ENCODE measurements at regions not wholly inside any gene's neighbourhood (a gene's known extent, or its start where the extent isn't known, plus 50 kb on each side); places are given as distances from the start of the nearest gene placed in this dataset.
"Not testable (repeated sequence)": the region's sequence is repeated elsewhere in the genome, so short reads cannot be mapped to it uniquely, and the experiment has no call there.

DNA sequence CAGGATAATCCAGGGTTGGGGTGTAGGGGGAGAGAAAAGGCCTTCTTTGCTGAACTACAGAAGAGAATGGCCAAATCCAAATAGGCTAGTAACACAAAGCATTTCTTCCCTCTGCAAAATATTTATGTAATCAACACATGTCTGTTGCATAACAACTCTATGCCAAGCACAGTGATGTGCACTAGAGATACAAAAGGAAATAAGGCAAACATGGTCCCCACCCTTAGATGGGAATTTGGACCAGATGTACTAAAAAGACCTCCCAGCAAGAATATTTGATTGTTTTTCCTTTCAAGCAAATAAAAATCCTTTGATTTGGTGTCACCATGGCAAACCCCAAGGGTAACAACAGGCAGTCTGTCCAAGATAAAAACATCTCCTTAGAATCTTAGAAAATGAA, 177.6 kb upstream of the FGF13 start:
- intact Hi-C loops (cut with DNase I) = no loop called here
- no peak for DNase-seq

DNA sequence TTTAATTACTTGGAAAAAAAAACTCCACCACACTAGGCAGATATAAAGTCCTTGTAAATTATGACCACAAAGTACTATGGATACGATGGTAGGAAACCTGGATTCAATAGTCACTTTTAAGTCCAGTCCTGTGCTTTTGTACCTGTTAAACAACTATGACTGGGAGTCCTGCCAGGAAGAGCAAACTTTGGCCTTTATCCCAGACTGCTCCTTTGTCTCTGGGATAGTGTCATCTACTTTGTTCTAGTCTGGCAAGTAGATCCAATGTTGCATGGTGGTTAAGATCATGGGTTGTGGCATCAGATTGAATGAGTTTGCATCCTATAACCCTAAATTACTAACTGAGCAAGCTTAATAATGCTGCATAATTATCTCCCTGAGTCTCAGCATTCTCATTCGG, 175.3 kb upstream of the FGF13 start:
- no peak for DNase-seq
- intact Hi-C loops (cut with DNase I) = no loop called here

DNA sequence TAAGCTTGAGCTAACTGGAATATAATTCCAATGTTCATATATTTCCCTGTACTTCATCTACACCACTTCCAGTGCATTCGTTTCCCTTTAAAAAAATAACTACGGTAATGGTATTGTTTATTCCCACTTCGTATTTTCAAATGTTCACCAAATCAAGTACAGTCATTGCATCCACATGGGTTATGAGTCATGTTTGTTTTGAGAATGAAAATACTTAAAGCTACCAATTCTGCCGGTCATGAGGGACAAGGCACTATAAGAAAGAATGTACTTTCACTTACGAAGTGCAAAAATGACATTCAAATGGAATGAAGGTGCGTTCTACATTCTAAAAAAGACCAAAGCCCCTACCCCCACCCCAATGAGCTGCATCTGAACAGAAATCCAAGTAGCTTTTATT, 174.4 kb upstream of the FGF13 start:
- intact Hi-C loops (cut with DNase I) = no loop called here
- no peak for DNase-seq

DNA sequence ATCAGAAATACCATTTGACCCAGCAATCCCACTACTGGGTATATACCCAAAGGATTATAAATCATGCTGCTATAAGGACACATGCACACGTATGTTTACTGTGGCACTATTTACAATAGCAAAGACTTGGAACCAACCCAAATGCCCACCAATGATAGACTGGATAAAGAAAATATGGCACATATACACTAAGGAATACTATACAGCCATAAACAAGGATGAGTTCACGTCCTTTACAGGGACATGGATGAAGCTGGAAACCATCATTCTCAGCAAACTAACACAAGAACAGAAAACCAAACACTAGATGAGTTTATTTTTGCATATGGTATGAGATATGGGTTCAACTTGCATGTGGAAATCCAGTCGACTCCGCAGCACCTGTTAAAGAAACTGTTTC, 168.8 kb upstream of the FGF13 start:
- intact Hi-C loops (cut with DNase I); DNase-seq: not testable (repeated sequence)

DNA sequence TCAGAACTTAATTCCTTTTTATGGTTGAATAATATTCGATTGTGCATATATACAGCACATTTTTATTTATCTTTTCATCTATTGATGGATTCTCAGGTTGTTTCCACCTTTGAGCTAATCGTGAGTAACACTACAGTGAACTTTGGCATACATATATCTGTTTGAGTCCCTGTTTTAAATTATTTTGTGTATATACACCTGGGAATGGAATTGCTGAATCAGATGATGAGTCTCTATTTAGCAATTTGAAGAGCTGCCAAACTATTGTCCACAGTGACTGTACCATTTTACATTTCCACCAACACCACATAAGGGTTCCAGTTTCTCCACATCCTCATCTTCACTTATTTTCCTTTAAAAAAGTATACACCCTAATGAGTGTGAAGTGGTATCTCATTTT, 166.2 kb upstream of the FGF13 start:
- DNase-seq = no peak
- intact Hi-C loops (cut with DNase I) = no loop called here

DNA sequence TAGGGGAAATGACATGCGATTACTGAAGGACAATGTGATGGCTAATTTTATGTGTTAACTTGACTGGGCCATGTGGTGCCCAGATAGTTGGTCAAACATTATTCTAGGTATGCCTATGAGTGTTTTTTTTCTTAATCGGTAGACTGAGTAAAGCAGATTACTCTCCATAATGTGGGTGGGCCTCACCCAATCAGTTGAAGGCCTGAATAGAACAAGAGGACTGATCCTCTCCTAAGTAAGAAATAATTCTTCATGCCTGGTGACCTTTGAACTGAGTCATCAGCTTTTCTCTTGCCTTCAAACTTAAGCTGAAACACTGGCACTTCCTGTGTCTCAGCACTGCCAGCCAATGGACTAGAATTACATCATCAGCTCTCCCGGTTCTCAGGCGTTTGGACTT, 164.0 kb upstream of the FGF13 start:
- no peak for DNase-seq
- intact Hi-C loops (cut with DNase I) = no loop called here

DNA sequence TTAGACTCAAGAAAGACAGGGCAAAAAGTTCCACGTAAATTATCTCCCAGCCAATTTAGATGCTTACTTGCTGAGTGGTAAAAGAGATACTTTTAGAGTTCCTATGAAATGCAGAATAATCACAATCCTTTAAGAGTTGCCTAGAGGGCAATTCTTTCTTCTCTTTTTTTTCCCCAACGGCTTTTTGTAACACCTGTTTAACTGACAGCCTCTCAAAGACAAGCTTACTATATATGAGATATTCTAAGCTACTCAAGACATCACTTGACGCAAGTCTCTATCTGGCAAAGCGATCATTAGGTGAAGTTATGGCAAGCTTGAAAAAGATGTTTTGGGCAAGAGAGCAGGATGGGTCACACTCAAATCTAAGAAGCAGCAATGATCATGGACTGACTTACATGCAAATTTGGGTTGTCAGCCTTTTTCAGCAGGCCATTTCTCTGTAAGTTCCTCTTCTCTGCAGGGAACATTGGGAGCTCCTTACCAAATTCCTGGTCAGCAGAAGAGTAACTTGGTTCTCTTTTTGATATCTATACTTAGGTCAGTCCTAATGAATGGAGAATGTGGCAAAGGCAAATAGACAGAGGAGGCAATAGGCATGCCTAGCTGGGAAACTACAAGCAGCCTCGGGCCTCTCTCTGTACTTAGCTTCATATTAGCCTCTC, 162.9 kb upstream of the FGF13 start:
- DNase-seq = no peak
- intact Hi-C loops (cut with DNase I) = no loop called here

DNA sequence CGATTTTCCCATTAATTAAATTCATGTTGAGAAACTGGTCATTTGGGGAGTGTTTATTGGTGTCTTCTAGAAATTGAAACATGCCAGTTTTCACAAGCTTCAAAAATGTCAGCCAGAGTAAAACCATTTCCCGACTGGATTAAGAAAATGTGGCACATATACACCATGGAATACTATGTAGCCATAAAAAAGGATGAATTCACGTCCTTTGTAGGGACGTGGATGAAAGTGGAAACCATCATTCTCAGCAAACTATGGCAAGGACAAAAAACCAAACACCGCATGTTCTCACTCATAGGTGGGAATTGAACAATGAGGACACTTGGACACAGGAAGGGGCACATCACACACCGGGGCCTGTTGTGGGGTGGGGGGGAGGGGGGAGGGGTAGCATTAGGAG, 162.1 kb upstream of the FGF13 start:
- intact Hi-C loops (cut with DNase I); DNase-seq: not testable (repeated sequence)

DNA sequence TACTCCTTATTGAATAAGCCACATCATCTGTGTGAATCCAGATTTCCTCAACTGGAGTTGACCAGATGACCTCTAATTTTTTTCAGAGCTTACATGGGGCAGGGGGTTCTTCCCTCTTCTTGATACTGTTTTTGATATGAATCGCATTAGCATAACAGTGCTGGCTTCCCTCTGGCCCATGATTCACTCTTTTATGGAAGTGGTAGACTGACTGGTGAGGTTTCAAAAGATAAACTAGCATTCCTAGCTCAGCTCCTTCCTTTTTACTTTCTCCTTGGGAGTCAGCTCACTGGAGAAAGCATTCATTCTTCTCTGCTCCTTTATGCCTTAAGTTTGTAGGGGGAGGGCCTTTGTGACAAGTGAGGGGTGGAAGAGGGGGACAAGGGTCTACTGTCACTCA, 161.0 kb upstream of the FGF13 start:
- intact Hi-C loops (cut with DNase I) = no loop called here
- DNase-seq = no peak

DNA sequence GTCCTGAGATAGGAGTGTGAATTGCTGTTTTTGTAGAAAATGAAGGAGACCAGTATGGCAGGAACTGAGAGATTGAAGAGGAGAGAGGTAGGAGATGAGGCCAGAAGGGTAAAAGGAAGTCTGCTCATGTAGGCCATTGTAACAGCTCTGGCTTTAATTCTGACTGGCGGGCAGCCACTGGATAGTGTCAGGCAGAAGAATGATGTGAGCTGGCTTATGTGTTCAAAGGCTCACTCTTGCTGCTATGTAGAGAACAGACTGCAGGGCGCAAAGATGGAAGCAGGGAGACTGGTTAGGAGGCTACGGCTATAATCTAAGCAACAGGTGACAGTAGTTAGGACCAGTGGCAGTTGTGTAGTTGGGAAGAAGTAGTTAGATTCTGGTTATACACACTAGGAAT, 160.2 kb upstream of the FGF13 start:
- DNase-seq = no peak
- intact Hi-C loops (cut with DNase I) = no loop called here

DNA sequence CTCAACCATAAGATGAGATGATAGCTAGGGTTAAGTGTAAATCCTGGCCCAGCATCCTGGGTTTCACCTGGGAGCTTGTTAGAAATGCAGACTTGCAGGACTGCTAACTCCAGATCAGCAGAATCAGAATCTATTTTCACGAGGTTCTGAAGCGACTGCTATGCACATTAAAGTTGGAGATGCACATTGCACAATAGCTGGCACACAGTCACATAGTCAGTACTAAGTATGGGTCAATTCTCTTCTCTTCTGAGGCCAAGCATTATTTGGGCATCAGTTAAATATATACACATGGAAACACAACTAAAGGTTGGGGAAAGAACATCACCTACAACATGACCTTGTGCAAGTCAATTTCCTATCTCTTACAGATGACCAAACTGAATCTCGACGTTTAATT, 155.1 kb upstream of the FGF13 start:
- no peak for DNase-seq
- intact Hi-C loops (cut with DNase I) = no loop called here

DNA sequence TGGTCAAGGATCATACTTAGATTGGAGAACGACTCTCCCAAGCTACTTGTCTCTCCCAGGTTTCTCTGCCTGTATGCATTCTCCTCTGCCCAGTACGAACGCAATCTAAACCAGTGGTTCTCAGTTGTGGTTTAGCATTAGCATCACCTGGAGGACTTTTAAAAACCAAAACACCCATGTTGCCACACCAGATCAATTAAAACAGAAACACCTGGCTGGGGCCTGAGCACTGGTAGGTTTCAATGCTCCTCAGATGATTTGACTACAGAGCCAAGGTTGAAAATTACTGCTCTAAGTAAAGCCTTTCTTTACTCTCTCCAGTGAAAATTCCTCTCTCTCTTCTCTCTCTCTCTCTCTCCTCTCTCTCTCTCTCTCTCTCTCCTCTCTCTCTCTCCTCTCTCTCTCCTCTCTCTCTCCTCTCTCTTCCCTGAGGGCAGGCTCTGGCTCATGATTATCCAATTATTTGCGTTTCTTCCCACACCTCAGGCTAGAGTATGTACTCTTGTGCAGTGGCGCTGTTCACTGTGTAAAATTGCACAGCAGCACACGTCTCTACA, 153.7 kb upstream of the FGF13 start:
- DNase-seq = no peak
- intact Hi-C loops (cut with DNase I) = no loop called here

DNA sequence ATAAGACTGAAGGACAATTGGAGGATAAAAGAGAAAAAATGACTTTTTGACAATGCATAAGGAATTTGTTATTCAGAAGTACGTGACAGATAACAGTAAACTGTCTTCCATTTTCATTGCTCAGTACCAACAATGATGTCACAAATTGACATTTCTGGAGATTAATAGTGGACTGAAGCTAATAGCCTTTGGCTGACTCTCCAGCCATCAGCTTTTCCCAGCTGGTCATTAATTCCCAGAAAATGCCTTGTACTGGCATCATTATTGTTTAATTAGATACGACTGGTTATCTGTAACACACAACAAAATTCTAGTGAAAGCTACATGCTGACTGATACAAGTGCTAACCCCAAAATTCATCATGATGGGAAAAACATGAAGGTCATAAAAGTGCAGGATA, 147.9 kb upstream of the FGF13 start:
- no peak for DNase-seq
- intact Hi-C loops (cut with DNase I) = no loop called here

DNA sequence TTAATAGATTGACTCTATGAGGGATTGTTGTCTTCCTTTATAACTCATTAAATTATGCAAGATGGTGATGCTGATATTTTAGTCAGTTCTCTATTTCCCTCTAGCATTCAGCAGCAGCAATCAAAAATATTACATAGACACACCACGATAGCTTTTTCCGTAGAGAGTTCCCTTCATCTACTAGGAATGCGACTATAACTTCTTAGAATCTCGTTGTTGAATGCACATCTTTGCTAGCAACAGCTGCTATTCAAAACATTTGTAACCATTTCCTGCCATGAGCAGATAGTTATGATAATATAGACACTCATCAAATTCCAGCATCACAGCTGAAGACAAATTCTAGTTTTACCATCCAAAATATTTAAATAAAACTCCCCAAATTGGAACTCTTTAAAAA, 147.4 kb upstream of the FGF13 start:
- intact Hi-C loops (cut with DNase I) = no loop called here
- no peak for DNase-seq

DNA sequence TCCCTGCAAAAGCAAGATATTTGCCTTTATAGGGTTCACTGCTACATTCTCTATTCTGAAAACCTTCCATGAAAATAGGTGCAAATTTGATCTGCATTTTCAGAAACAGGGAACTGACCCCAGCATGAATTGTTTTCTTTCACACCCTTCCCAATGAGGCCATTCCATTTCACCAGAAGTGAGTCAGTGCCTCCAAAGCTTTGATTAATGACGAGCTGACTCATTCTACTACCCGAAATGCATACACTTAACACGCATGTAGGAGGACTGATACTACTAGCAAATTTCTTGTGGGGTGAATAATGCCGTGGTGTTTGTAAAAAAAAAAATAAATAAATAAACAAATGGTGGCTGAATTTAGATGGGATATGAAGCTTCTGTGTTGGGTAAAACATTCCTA, 146.9 kb upstream of the FGF13 start:
- no peak for DNase-seq
- intact Hi-C loops (cut with DNase I) = no loop called here

DNA sequence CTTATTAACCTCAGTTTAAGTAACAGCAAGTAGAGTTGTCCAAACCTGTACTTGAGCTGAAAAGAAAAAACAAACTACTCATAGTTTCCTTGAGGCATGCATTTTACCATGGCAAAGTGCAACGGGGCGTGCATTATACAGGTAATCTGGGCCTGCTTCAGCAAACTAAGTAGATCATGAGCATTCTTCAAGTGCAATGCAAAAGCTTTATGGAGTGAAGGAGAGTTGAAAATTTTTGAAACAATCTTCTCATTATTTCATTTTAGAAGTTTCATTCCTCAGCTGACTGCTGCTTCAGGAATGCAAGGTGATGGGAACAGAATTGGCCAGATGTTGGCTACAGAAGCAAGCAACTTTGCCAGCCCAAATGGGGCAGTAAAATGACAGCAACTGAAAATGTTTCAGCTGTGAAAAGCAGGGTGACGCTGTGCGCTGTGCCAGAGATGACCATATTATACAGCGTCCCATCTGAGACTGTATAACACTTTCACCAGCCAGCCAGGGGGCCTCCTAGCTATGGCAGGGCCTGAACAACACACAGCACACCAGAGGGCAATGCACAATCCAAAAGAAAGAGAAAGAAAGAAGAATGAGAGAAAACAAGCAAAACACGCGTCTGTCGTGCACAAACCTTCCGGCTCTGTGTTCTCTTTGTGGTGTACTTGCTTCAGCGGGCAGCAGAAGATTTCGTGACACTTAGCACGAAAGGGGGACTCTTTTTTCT, 145.5 kb upstream of the FGF13 start:
- no peak for DNase-seq
- intact Hi-C loops (cut with DNase I) = no loop called here

DNA sequence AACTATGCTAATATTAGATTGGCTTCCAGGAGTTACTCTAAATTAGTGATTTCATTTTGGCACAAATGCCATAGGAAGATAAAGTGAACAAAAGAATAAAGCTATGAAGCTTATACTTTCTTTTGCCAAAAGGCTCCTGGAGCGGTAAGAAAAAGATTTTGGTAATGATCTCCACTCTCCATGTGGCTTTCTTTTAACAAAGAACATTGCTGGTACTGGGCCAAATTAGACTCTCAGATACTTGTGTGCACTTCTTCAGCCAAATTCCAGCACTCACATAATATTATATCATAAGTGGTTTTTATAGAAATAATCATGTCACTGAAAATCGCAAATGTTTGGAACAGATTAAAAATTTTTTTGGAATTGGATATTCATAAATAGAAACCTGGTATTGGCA, 142.4 kb upstream of the FGF13 start:
- intact Hi-C loops (cut with DNase I) = no loop called here

DNA sequence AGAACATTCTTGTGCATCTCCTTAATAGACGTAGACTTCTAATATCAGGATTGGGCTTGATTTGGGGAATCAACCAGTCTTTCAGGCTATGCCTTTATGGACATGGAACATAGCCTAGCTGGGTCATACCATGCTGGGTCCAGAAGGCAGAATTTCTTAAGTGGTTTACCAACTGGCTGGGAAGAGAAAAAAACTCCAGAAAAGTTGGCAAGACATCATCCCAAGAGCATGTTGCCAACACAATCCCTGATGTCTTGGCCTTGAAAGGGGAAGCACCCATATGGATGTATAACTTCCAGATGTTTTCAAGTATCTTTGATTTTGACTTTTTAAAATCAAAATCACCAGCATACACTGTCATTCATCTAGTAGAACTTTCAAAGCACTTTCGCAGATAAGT, 138.0 kb upstream of the FGF13 start:
- intact Hi-C loops (cut with DNase I) = no loop called here
- DNase-seq = no peak

More for the DNA sequence above, 142.4 kb upstream of the FGF13 start:
- no peak for DNase-seq

DNA sequence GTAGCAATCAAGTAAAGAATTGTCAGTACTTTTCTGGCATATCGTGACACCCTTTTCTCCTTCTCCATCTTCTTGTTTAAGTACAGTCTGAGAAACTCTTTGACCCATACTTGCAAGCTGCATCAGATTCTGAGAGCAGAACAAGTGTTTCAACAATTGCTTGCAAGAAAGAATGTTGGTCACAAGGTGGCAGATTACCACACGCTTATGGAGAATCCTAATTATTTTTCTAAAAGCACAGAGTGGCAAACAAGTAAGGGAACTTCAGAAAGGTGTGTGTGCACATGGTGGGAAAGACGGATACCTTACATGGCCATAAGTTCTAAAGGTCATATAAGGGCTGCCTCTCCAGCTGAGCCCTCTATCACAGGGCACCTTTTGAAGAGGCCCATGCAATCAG, 136.4 kb upstream of the FGF13 start:
- no peak for DNase-seq

DNA sequence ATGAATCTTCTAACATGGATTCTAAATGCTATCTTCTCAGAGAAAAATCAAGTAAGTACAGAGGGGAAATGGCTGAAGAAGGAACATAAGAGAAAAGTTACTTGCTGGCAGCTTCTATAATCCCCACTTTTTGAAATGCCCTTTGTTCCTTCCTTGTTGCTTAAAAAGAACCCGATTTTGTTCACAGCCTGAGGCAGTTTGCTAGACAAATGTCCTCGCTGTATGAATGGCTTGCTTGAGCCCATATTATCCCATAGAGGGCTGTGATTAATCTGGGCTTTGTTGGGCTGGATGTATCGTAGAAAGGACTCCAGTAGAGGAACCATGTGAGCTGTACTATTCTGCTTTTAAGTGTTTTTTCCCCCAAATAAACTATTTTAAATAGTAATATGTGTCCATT, 134.3 kb upstream of the FGF13 start:
- no peak for DNase-seq
- intact Hi-C loops (cut with DNase I) = no loop called here

More for the DNA sequence above, 136.4 kb upstream of the FGF13 start:
- intact Hi-C loops (cut with DNase I) = no loop called here

DNA sequence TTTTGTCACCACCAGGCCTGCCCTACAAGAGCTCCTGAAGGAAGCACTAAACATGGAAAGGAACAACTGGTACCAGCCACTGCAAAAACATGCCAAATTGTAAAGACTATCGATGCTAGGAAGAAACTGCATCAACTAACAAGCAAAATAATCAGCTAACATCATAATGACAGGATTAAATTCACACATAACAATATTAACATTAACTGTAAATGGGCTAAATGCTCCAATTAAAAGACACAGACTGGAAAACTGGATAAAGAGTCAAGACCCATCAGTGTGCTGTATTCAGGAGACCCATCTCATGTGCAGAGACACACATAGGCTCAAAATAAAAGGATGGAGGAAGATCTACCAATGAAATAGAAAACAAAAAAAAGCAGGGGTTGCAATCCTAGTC, 95.9 kb upstream of the FGF13 start:
- DNase-seq; intact Hi-C loops (cut with DNase I): not testable (repeated sequence)

DNA sequence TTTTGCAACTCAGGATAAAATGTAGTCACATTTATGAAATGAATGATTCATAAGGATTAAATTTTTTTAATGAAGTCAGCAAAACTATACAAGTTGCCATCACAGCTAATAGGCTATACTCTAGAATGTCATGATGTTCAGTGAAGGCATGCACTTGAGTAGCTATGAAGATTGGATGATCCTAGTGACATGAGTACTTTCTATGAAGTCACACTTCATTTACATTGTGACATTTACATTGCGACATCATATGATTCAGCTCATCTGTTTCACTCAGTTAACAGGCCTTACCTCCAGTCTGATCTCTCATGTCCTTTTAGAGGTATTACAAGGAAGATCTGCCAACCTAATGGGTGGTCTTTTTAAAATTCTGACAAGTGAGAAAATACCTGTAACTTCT, 82.7 kb upstream of the FGF13 start:
- intact Hi-C loops (cut with DNase I) = no loop called here
- no peak for DNase-seq

Measured in posterior cingulate gyrus (tissue), 11 donors.